Ovary (tissue), 7 donors: ENCODE measurements at regions not wholly inside any gene's neighbourhood (a gene's known extent, or its start where the extent isn't known, plus 50 kb on each side); places are given as distances from the start of the nearest gene placed in this dataset.

Experiments
- DNase-seq, 5 donors: peaks; one replicate each; pipeline ENCODE4 v3.0.0-alpha.2; 2019 to 2020
- H3K27ac ChIP-seq, 2 donors: fragments of 200-600 bp; one replicate each; pipeline versions ENCODE4 v1.5.1 to v1.8.0; 2019 to 2022
- H3K27me3 ChIP-seq: fragments of 200-600 bp; one replicate; pipeline ENCODE4 v1.8.0; 2022
- H3K36me3 ChIP-seq: fragments of 200-600 bp; sonication (generic); one replicate; pipeline ENCODE4 v1.5.1; 2019
- H3K4me1 ChIP-seq: one replicate; pipeline ENCODE4 v1.8.1; 2013; ENCODE audit warnings: mild to moderate bottlenecking, moderate library complexity; ENCODE audit not compliant: insufficient read depth
- H3K4me3 ChIP-seq: fragments of 200-600 bp; sonication (generic); one replicate; pipeline ENCODE4 v1.5.1; 2017
- H3K9me3 ChIP-seq, 2 donors: fragments of 200-600 bp in 1 of 2; sonication (generic) in 1 of 2; one replicate each; pipeline versions ENCODE4 v1.5.1 to v1.8.1; 2013 to 2019; ENCODE audit warnings: mild to moderate bottlenecking in 1 of 2, moderate library complexity in 1 of 2
- CTCF ChIP-seq, 3 donors: fragments of 450-650 bp in 2 of 3; fragments of 200-600 bp in 1 of 3; IDR thresholded peaks; one replicate each; pipeline versions ENCODE4 v1.5.1 to v1.8.0; 2016 to 2022; ENCODE audit warnings: antibody characterized with exemption in 3 of 3, mild to moderate bottlenecking in 1 of 3
- EP300 ChIP-seq: sonication (generic); formaldehyde crosslinking; IDR thresholded peaks from one replicate; pipeline ENCODE4 v1.6.1; 2017; ENCODE audit warnings: antibody characterized with exemption
- POLR2A ChIP-seq: fragments of 450-650 bp; IDR thresholded peaks from one replicate; pipeline ENCODE4 v1.6.1; 2017; ENCODE audit warnings: antibody characterized with exemption, mild to moderate bottlenecking, moderate library complexity
- WGBS, 3 donors: extraction: QIAGEN DNeasy Blood & Tissue Kit in 1 of 3; methylation state at CpG; one replicate each; pipeline versions ENCODE4 v1.1.5 to v1.1.7; 2013 to 2017; 5-methylcytosine and 5-hydroxymethylcytosine counted together
- intact Hi-C, 4 donors: fragments of 100-400 bp; cut with DNase I; formaldehyde crosslinking; loops; one replicate each; pipeline versions ENCODE4 v1.11.0 to v1.15.1; 2022 to 2023
- donor health status: DM: no; HTN: no; CAD: no; lungs with moderate emphysema.
- donor health status: DM: no; HTN: no; CAD: no.
- donor health status: Bipolar disorder and iron deficiency.
- donor health status: DM: no; HTN: no; CAD: no.
- donor health status: DM: yes; HTN: yes; CAD: no.

- WGBS, 3 donors = 53 to 79% (median 69%) methylated on average over 2 of the region's 2 CpGs
- no peaks in the 10 kb centered on the region for H3K9me3 ChIP-seq
- peaks cover 3% of the 10 kb centered on the region for H3K4me1 ChIP-seq
- H3K27me3 ChIP-seq = no peaks in the 10 kb centered on the region
- intact Hi-C loops = no loop called here
- no peak overlapping the region for H3K4me3 ChIP-seq
- no peak overlapping the region for H3K27ac ChIP-seq
- H3K36me3 ChIP-seq = no peaks in the 10 kb centered on the region
- TF ChIP-seq CTCF (IDR thresholded peaks at IDR 0.05) (no peak), POLR2A (no peak), EP300 (no peak)
- DNase-seq = no peak
Measured at GRCh38 chr9:113754739-113755138, 121.4 kb upstream of the ZNF618 start.

DNA sequence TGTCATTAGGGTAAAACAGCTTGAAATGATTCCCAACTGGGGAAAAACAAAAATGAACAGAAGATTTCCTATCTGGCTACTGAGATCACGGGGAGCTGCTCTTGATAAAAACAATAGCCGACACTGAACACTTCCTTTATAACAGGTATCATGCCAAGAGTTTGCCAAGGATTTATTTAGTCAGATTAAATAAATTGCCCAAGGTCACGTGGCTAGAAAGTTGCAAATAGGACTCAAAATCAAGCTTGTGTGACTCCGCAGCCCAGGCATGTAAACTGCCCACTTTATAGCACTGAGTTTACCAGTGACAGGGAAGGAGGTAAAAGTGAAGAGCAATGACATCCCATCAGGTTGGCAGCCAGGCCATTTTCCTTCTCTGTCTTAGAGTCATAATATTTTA is 120.7 kb upstream of the ZNF618 start:
- WGBS, 3 donors = 66 to 79% (median 74%) methylated on average over 4 of the region's 4 CpGs

GRCh38 chr9:113756476-113757192 is 119.5 kb upstream of the ZNF618 start:
- no peak for DNase-seq
- H3K27me3 ChIP-seq = no peaks in the 10 kb centered on the region
- H3K4me3 ChIP-seq = no peak overlapping the region
- WGBS, 3 donors = 86 to 90% (median 88%) methylated on average over 3 of the region's 3 CpGs
- H3K27ac ChIP-seq = no peak overlapping the region
- H3K4me1 ChIP-seq = peaks cover 3% of the 10 kb centered on the region
- intact Hi-C loops = no loop called here
- no peaks in the 10 kb centered on the region for H3K36me3 ChIP-seq
- no peaks in the 10 kb centered on the region for H3K9me3 ChIP-seq
- TF ChIP-seq POLR2A (no peak), EP300 (no peak), CTCF (IDR thresholded peaks at IDR 0.05) (no peak)

More for the DNA sequence above, 120.7 kb upstream of the ZNF618 start:
- intact Hi-C loops = no loop called here
- Histone ChIP-seq H3K27ac (no peak overlapping the region), H3K9me3 (no peaks in the 10 kb centered on the region), H3K4me1 (peaks cover 3% of the 10 kb centered on the region), H3K36me3 (no peaks in the 10 kb centered on the region), H3K27me3 (no peaks in the 10 kb centered on the region), H3K4me3 (no peak overlapping the region)
- no peak for DNase-seq
- TF ChIP-seq EP300 (no peak), POLR2A (no peak), CTCF (IDR thresholded peaks at IDR 0.05) (no peak)

DNA sequence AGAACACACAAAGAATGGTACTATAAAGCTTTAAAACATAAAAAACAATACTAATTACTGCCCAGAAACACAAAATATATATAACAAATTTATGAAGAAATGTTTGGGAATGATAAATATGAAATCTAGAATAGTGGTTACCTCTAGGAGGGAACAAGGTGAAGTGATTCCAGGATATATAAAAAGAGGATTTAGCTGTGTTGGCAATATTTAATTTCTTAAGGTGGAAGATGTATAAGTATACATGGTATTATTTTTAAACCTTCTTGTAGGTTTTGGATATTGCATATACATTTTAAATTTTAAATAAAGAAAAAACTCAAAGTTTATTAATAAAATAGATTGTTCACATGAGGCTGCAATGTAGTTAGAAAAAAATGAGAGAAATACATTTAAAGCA is 112.7 kb upstream of the ZNF618 start:
- no peak for DNase-seq
- TF ChIP-seq EP300 (no peak), CTCF (IDR thresholded peaks at IDR 0.05) (no peak), POLR2A (no peak)
- Histone ChIP-seq H3K27me3 (no peaks in the 10 kb centered on the region), H3K36me3 (no peaks in the 10 kb centered on the region), H3K27ac (no peak overlapping the region), H3K9me3 (no peaks in the 10 kb centered on the region), H3K4me1 (no peaks in the 10 kb centered on the region), H3K4me3 (no peak overlapping the region)
- intact Hi-C loops = no loop called here
